WTC11 (cell line): ENCODE measurements at regions not wholly inside any gene's neighbourhood (a gene's known extent, or its start where the extent isn't known, plus 50 kb on each side); places are given as distances from the start of the nearest gene placed in this dataset.

Experiments
- ATAC-seq: fragments of 200-7000 bp; cut with Tn5 transposase; 2 replicates; pipeline ENCODE4 v1.10.0; 2021; ENCODE audit warnings: mild to moderate bottlenecking, moderate library complexity
- CTCF ChIA-PET: fragments of 300-600 bp; sonication (Branson Sonifier 250); formaldehyde crosslinking; loops from one replicate; lab custom pipeline; 2021; ENCODE audit warnings: antibody characterized with exemption; lab: Charles Lee
- POLR2A ChIA-PET: fragments of 350-600 bp; sonication (Branson Sonifier 250); formaldehyde crosslinking; loops from one replicate; lab custom pipeline; 2021; ENCODE audit warnings: antibody characterized with exemption; lab: Charles Lee
- DNase-seq: peaks from one replicate; pipeline ENCODE4 v3.0.0; 2021; ENCODE audit warnings: low spot score
- H3K27ac Mint-ChIP-seq: 2 replicates; pipeline ENCODE4 v1.8.0; 2021; ENCODE audit warnings: mixed read lengths
- H3K27me3 Mint-ChIP-seq: 2 replicates; pipeline ENCODE4 v1.8.0; 2021; ENCODE audit warnings: low read depth, mild to moderate bottlenecking, moderate library complexity, mixed read lengths
- H3K36me3 Mint-ChIP-seq: 2 replicates; pipeline ENCODE4 v1.8.0; 2021; ENCODE audit warnings: mixed read lengths
- H3K4me1 Mint-ChIP-seq: 2 replicates; pipeline ENCODE4 v1.8.0; 2022; ENCODE audit warnings: mixed read lengths
- H3K4me3 Mint-ChIP-seq: 2 replicates; pipeline ENCODE4 v1.8.0; 2021; ENCODE audit warnings: mild to moderate bottlenecking, moderate library complexity, mixed read lengths
- H3K9me3 Mint-ChIP-seq: 2 replicates; pipeline ENCODE4 v1.8.0; 2021; ENCODE audit warnings: mixed read lengths
- ATF3 ChIP-seq: sonication (generic); formaldehyde crosslinking; conservative IDR thresholded peaks from 2 replicates; pipeline ENCODE4 v1.8.1; 2022; ENCODE audit warnings: mild to moderate bottlenecking, missing genetic modification reagents
- CBFB ChIP-seq: sonication (generic); formaldehyde crosslinking; IDR thresholded peaks from 2 replicates; pipeline ENCODE4 v1.8.1; 2022; ENCODE audit warnings: mild to moderate bottlenecking, low read depth, missing genetic modification reagents
- E2F1 ChIP-seq: sonication (generic); formaldehyde crosslinking; IDR thresholded peaks from 2 replicates; pipeline ENCODE4 v1.8.0; 2022; ENCODE audit warnings: mild to moderate bottlenecking, missing genetic modification reagents
- E2F4 ChIP-seq: sonication (generic); formaldehyde crosslinking; IDR thresholded peaks from 2 replicates; pipeline ENCODE4 v1.8.1; 2022; ENCODE audit warnings: low read depth, mild to moderate bottlenecking, moderate library complexity, missing genetic modification reagents, borderline replicate concordance
- ETV6 ChIP-seq: sonication (generic); formaldehyde crosslinking; IDR thresholded peaks from 2 replicates; pipeline ENCODE4 v1.8.1; 2022; ENCODE audit warnings: mild to moderate bottlenecking, missing genetic modification reagents
- FOXJ3 ChIP-seq: sonication (generic); formaldehyde crosslinking; IDR thresholded peaks from 2 replicates; pipeline ENCODE4 v1.9.0; 2021; ENCODE audit warnings: missing genetic modification reagents, mild to moderate bottlenecking, borderline replicate concordance
- GABPB1 ChIP-seq: sonication (generic); formaldehyde crosslinking; IDR thresholded peaks from 2 replicates; pipeline ENCODE4 v1.8.1; 2023; ENCODE audit warnings: mild to moderate bottlenecking, missing genetic modification reagents
- GTF2I ChIP-seq: fragments of 250-450 bp; sonication (Bioruptor Pico); conservative IDR thresholded peaks from 2 replicates; pipeline ENCODE4 v1.4.0; 2021; ENCODE audit warnings: mild to moderate bottlenecking
- IRF1 ChIP-seq: sonication (generic); formaldehyde crosslinking; IDR thresholded peaks from 2 replicates; pipeline ENCODE4 v1.8.0; 2023; ENCODE audit warnings: missing genetic modification reagents
- JUN ChIP-seq: sonication (generic); formaldehyde crosslinking; IDR thresholded peaks from 2 replicates; pipeline ENCODE4 v1.8.0; 2023; ENCODE audit warnings: mild to moderate bottlenecking, missing genetic modification reagents
- MXD4 ChIP-seq: fragments of 250-450 bp; sonication (Bioruptor Pico); IDR thresholded peaks from 2 replicates; pipeline ENCODE4 v1.8.0; 2021; ENCODE audit warnings: mild to moderate bottlenecking, moderate library complexity, borderline replicate concordance
- MYBL2 ChIP-seq: sonication (generic); formaldehyde crosslinking; IDR thresholded peaks from 2 replicates; pipeline ENCODE4 v1.8.1; 2023; ENCODE audit warnings: mild to moderate bottlenecking, moderate library complexity, missing genetic modification reagents
- NFYB ChIP-seq: sonication (generic); formaldehyde crosslinking; conservative IDR thresholded peaks from 2 replicates; pipeline ENCODE4 v1.8.0; 2022; ENCODE audit warnings: low read depth, missing genetic modification reagents
- NR2C2 ChIP-seq: sonication (generic); formaldehyde crosslinking; IDR thresholded peaks from 2 replicates; pipeline ENCODE4 v1.8.0; 2022; ENCODE audit warnings: mild to moderate bottlenecking, missing genetic modification reagents
- OVOL2 ChIP-seq: fragments of 250-450 bp; sonication (Bioruptor Pico); IDR thresholded peaks from 2 replicates; pipeline ENCODE4 v1.9.0; 2021; ENCODE audit warnings: mild to moderate bottlenecking, borderline replicate concordance
- SMAD4 ChIP-seq: sonication (generic); formaldehyde crosslinking; IDR thresholded peaks from 2 replicates; pipeline ENCODE4 v1.8.0; 2022; ENCODE audit warnings: mild to moderate bottlenecking, missing genetic modification reagents
- SOX15 ChIP-seq: fragments of 250-450 bp; sonication (Bioruptor Pico); IDR thresholded peaks from 2 replicates; pipeline ENCODE4 v1.9.0; 2021; ENCODE audit warnings: mild to moderate bottlenecking
- STAT6 ChIP-seq: sonication (generic); formaldehyde crosslinking; conservative IDR thresholded peaks from 2 replicates; pipeline ENCODE4 v1.8.1; 2023; ENCODE audit warnings: mild to moderate bottlenecking, low read depth, missing genetic modification reagents, moderate library complexity
- TEAD1 ChIP-seq: sonication (generic); formaldehyde crosslinking; IDR thresholded peaks from 2 replicates; pipeline ENCODE4 v1.8.0; 2022; ENCODE audit warnings: mild to moderate bottlenecking, missing genetic modification reagents
- TEAD4 ChIP-seq: sonication (generic); formaldehyde crosslinking; IDR thresholded peaks from 2 replicates; pipeline ENCODE4 v1.8.0; 2022; ENCODE audit warnings: mild to moderate bottlenecking, missing genetic modification reagents
- USF2 ChIP-seq: sonication (generic); formaldehyde crosslinking; IDR thresholded peaks from 2 replicates; pipeline ENCODE4 v1.8.1; 2023; ENCODE audit warnings: mild to moderate bottlenecking, missing genetic modification reagents, moderate library complexity
- ZNF121 ChIP-seq: sonication (generic); formaldehyde crosslinking; IDR thresholded peaks from 2 replicates; pipeline ENCODE4 v1.8.0; 2023; ENCODE audit warnings: missing genetic modification reagents
- ZNF263 ChIP-seq: sonication (generic); formaldehyde crosslinking; IDR thresholded peaks from 2 replicates; pipeline ENCODE4 v1.8.1; 2022; ENCODE audit warnings: low read depth, mild to moderate bottlenecking, moderate library complexity, missing genetic modification reagents
- ZNF281 ChIP-seq: sonication (generic); formaldehyde crosslinking; IDR thresholded peaks from 2 replicates; pipeline ENCODE4 v1.8.0; 2023; ENCODE audit warnings: mild to moderate bottlenecking, missing genetic modification reagents
- ZNF396 ChIP-seq: fragments of 250-450 bp; sonication (Bioruptor Pico); IDR thresholded peaks from 2 replicates; pipeline ENCODE4 v1.8.0; 2021; ENCODE audit warnings: mild to moderate bottlenecking, moderate library complexity, borderline replicate concordance
- ZNF416 ChIP-seq: fragments of 250-450 bp; sonication (Bioruptor Pico); IDR thresholded peaks from 2 replicates; pipeline ENCODE4 v1.9.0; 2021; ENCODE audit warnings: mild to moderate bottlenecking, inconsistent platforms
- ZNF423 ChIP-seq: fragments of 250-450 bp; sonication (Bioruptor Pico); IDR thresholded peaks from 2 replicates; pipeline ENCODE4 v2.1.2; 2022; ENCODE audit warnings: mild to moderate bottlenecking, moderate library complexity

GRCh38 chr13:50200569-50200968 is 185.3 kb downstream of the KCNRG start:
- H3K4me3 Mint-ChIP-seq = no peak overlapping the region
- DNase-seq = no peak
- ChIA-PET CTCF (interaction anchor here (0.8 to 2.2 kb wide), 3 partner anchors 11 to 331 kb away, joined by 3 to 13 read pairs (median 3); no protein-coding TSS in a partner anchor), POLR2A (no interaction called here)
- H3K9me3 Mint-ChIP-seq = no peaks in the 10 kb centered on the region
- ATAC-seq = no peak
- peaks cover 10% of the 10 kb centered on the region for H3K36me3 Mint-ChIP-seq
- peaks cover 20% of the 10 kb centered on the region for H3K4me1 Mint-ChIP-seq
- no peak for TF ChIP-seq NFYB (CRISPR knock-in tag)
- no peak for TF ChIP-seq GTF2I
- no peak for TF ChIP-seq JUN (CRISPR knock-in tag)
- no peak for TF ChIP-seq ZNF423 (CRISPR knock-in tag)
- TF ChIP-seq USF2 = no peak
- TF ChIP-seq STAT6 (CRISPR knock-in tag) = no peak
- no peak for TF ChIP-seq NR2C2
- TF ChIP-seq E2F4 = no peak
- no peak for TF ChIP-seq FOXJ3 (CRISPR knock-in tag)
- no peak for TF ChIP-seq SOX15 (CRISPR knock-in tag)
- no peak for TF ChIP-seq ZNF263 (CRISPR knock-in tag)
- TF ChIP-seq IRF1 = no peak
- TF ChIP-seq TEAD1 = no peak
- TF ChIP-seq SMAD4 (CRISPR knock-in tag) = no peak
- no peak for TF ChIP-seq MXD4
- no peak overlapping the region for H3K27ac Mint-ChIP-seq
- no peaks in the 10 kb centered on the region for H3K27me3 Mint-ChIP-seq

GRCh38 chr13:50200988-50201387 is 185.7 kb downstream of the KCNRG start:
- H3K4me3 Mint-ChIP-seq = no peak overlapping the region
- POLR2A ChIA-PET = no interaction called here
- CTCF ChIA-PET = interaction anchor here (0.8 to 2.2 kb wide), 4 partner anchors 9 to 330 kb away, joined by 3 to 13 read pairs (median 3); no protein-coding TSS in a partner anchor
- H3K9me3 Mint-ChIP-seq = no peaks in the 10 kb centered on the region
- peaks cover 20% of the 10 kb centered on the region for H3K4me1 Mint-ChIP-seq
- no peak overlapping the region for H3K27ac Mint-ChIP-seq
- no peaks in the 10 kb centered on the region for H3K27me3 Mint-ChIP-seq
- peaks cover 10% of the 10 kb centered on the region for H3K36me3 Mint-ChIP-seq
- no peak for TF ChIP-seq ZNF416 (CRISPR knock-in tag)
- no peak for TF ChIP-seq ZNF396 (CRISPR knock-in tag)
- TF ChIP-seq ETV6 = no peak
- TF ChIP-seq ZNF423 (CRISPR knock-in tag) = no peak
- no peak for TF ChIP-seq ZNF281 (CRISPR knock-in tag)
- no peak for TF ChIP-seq TEAD4 (CRISPR knock-in tag)
- TF ChIP-seq ZNF121 (CRISPR knock-in tag) = no peak
- no peak for TF ChIP-seq OVOL2
- no peak for TF ChIP-seq CBFB (CRISPR knock-in tag)
- no peak for TF ChIP-seq E2F1 (CRISPR knock-in tag)
- TF ChIP-seq ATF3 (CRISPR knock-in tag) = no peak
- TF ChIP-seq MYBL2 (CRISPR knock-in tag) = no peak
- no peak for TF ChIP-seq GABPB1 (CRISPR knock-in tag)
- ATAC-seq (no peak), DNase-seq (no peak)
